SK-N-SH (cell line): ENCODE measurements at regions not wholly inside any gene's neighbourhood (a gene's known extent, or its start where the extent isn't known, plus 50 kb on each side); places are given as distances from the start of the nearest gene placed in this dataset.

Experiments
- CTCF ChIA-PET: fragments of 300-600, 350-600 bp; formaldehyde crosslinking; extraction: SDS; loops from one replicate; lab custom pipeline; 2021; lab: Yijun Ruan, JAX
- POLR2A ChIA-PET: fragments of 350-600 bp; sonication (Branson Sonifier 250); formaldehyde crosslinking; extraction: SDS; loops from one replicate; lab custom pipeline; 2020; ENCODE audit warnings: antibody characterized with exemption, inconsistent platforms; lab: Yijun Ruan, JAX
- DNase-seq: peaks from one replicate; pipeline ENCODE4 v3.0.0; 2012
- H2AFZ ChIP-seq: fragments of 200-600 bp; sonication (generic); 2 replicates; pipeline ENCODE4 v1.8.1; 2016; ENCODE audit warnings: antibody characterized with exemption, mild to moderate bottlenecking, low read depth
- H3F3A ChIP-seq: fragments of 200-600 bp; sonication (generic); replicated peaks from 2 replicates; pipeline ENCODE3; 2016; ENCODE audit warnings: antibody characterized with exemption, mild to moderate bottlenecking; ENCODE audit not compliant: insufficient read depth
- H3K27ac ChIP-seq, 2 experiments: fragments of 200-500 bp in 1 of 2; fragments of 200-600 bp in 1 of 2; sonication (Bioruptor generic) in 1 of 2; sonication (generic), shearing (Covaris generic) in 1 of 2; 2 replicates each; pipeline versions ENCODE4 v1.5.1 to v1.6.1; 2014 to 2016; ENCODE audit warnings: low read depth in 2 of 2, inconsistent platforms in 1 of 2, low read length in 1 of 2, mild to moderate bottlenecking in 1 of 2, mixed read lengths in 1 of 2
- H3K27me3 ChIP-seq: fragments of 200-600 bp; sonication (generic), shearing (Covaris generic); 2 replicates; pipeline ENCODE4 v1.6.1; 2016; ENCODE audit warnings: mixed run types; ENCODE audit not compliant: insufficient read depth
- H3K36me3 ChIP-seq, 2 experiments: fragments of 200-500 bp in 1 of 2; fragments of 200-600 bp in 1 of 2; sonication (Bioruptor generic) in 1 of 2; sonication (generic) in 1 of 2; replicated peaks in 1 of 2; 2 replicates each; pipeline versions ENCODE3 to v1.5.1; 2014 to 2016; ENCODE audit warnings: low read length in 1 of 2, mild to moderate bottlenecking in 1 of 2; ENCODE audit not compliant: insufficient read depth in 2 of 2, control insufficient read depth in 1 of 2
- H3K4me1 ChIP-seq, 2 experiments: fragments of 200-500 bp in 1 of 2; fragments of 200-600 bp in 1 of 2; sonication (Bioruptor generic) in 1 of 2; sonication (generic), shearing (Covaris generic) in 1 of 2; 2 replicates each; pipeline versions ENCODE4 v1.5.1 to v1.6.1; 2014 to 2016; ENCODE audit warnings: low read depth in 1 of 2, low read length in 1 of 2, mixed run types in 1 of 2; ENCODE audit not compliant: insufficient read depth in 2 of 2, control insufficient read depth in 1 of 2
- H3K4me2 ChIP-seq: fragments of 200-600 bp; sonication (generic), shearing (Covaris generic); 2 replicates; pipeline ENCODE4 v1.6.1; 2017; ENCODE audit warnings: mixed run types
- H3K4me3 ChIP-seq, 2 experiments: fragments of 200-500 bp in 1 of 2; fragments of 200-600 bp in 1 of 2; sonication (Bioruptor generic) in 1 of 2; sonication (generic), shearing (Covaris generic) in 1 of 2; 2 replicates each; pipeline versions ENCODE4 v1.5.1 to v1.8.1; 2014 to 2016; ENCODE audit warnings: low read depth in 2 of 2, inconsistent platforms in 1 of 2, low read length in 1 of 2, mild to moderate bottlenecking in 1 of 2, mixed read lengths in 1 of 2, moderate library complexity in 1 of 2
- H3K79me2 ChIP-seq: fragments of 200-600 bp; sonication (generic); 2 replicates; pipeline ENCODE4 v1.8.1; 2017; ENCODE audit warnings: mild to moderate bottlenecking; ENCODE audit not compliant: insufficient read depth
- H3K9ac ChIP-seq: fragments of 200-600 bp; sonication (generic); 2 replicates; pipeline ENCODE4 v1.6.1; 2017; ENCODE audit warnings: mixed run types
- H3K9me2 ChIP-seq: fragments of 200-600 bp; sonication (generic); 2 replicates; pipeline ENCODE4 v1.6.1; 2017; ENCODE audit warnings: mixed run types
- H3K9me3 ChIP-seq: fragments of 200-600 bp; sonication (generic); 2 replicates; pipeline ENCODE4 v1.6.1; 2017; ENCODE audit warnings: mixed run types, mild to moderate bottlenecking, moderate library complexity
- H4K20me1 ChIP-seq: fragments of 200-600 bp; sonication (generic); 2 replicates; pipeline ENCODE4 v1.6.1; 2017; ENCODE audit warnings: mild to moderate bottlenecking, mixed run types; ENCODE audit not compliant: insufficient read depth
- ELF1 ChIP-seq: IDR thresholded peaks from 2 replicates; pipeline ENCODE4 v1.4.0; 2012
- EP300 ChIP-seq, 2 experiments: IDR thresholded peaks; 2 replicates each; pipeline versions ENCODE4 v1.4.0 to v1.6.1; 2012; ENCODE audit warnings: borderline replicate concordance in 1 of 2, low read depth in 1 of 2, low read length in 1 of 2
- EZH2phosphoT487 ChIP-seq: fragments of 200-600 bp; sonication (generic); IDR thresholded peaks from 2 replicates; pipeline ENCODE4 v1.6.1; 2017; ENCODE audit warnings: low read depth, mixed run types, mild to moderate bottlenecking, antibody characterized with exemption, moderate library complexity, borderline replicate concordance
- FOSL2 ChIP-seq: IDR thresholded peaks from 2 replicates; pipeline ENCODE4 v1.4.0; 2012; ENCODE audit warnings: low read depth, mild to moderate bottlenecking, moderate library complexity, borderline replicate concordance
- FOXM1 ChIP-seq: IDR thresholded peaks from 2 replicates; pipeline ENCODE4 v1.4.0; 2012; ENCODE audit warnings: low read depth, mild to moderate bottlenecking
- GABPA ChIP-seq: IDR thresholded peaks from 2 replicates; pipeline ENCODE4 v1.4.0; 2012; ENCODE audit warnings: low read depth, mild to moderate bottlenecking
- IRF3 ChIP-seq: fragments of 150-350 bp; IDR thresholded peaks from 2 replicates; pipeline ENCODE4 v1.6.1; 2016; ENCODE audit warnings: mild to moderate bottlenecking, low read depth, low read length
- NFIC ChIP-seq: IDR thresholded peaks from 2 replicates; pipeline ENCODE4 v1.4.0; 2012; ENCODE audit warnings: borderline replicate concordance
- NRF1 ChIP-seq: IDR thresholded peaks from 2 replicates; pipeline ENCODE4 v1.6.1; 2012; ENCODE audit warnings: low read depth, mild to moderate bottlenecking, low read length
- TAF1 ChIP-seq: IDR thresholded peaks from 2 replicates; pipeline ENCODE4 v1.6.1; 2012; ENCODE audit warnings: low read depth, mild to moderate bottlenecking, low read length, moderate library complexity, borderline replicate concordance
- TCF12 ChIP-seq: IDR thresholded peaks from 2 replicates; pipeline ENCODE4 v1.4.0; 2012
- WGBS: methylation state at CpG from one replicate; pipeline ENCODE4 v1.1.6; 2017; ENCODE audit warnings: low lambda C conversion rate; 5-methylcytosine and 5-hydroxymethylcytosine counted together
- TF ChIP-seq, protein P1 (sequence below): fragments of 200-600 bp; sonication (generic); IDR thresholded peaks from 2 replicates; pipeline ENCODE4 v1.6.1; 2017; ENCODE audit warnings: antibody characterized with exemption, mild to moderate bottlenecking, moderate library complexity
- TF ChIP-seq, protein P2 (sequence below): IDR thresholded peaks from 2 replicates; pipeline ENCODE4 v1.6.1; 2012; ENCODE audit warnings: mild to moderate bottlenecking, low read depth, low read length, moderate library complexity
- TF ChIP-seq, protein P3 (sequence below): fragments of 150-350 bp; IDR thresholded peaks from 2 replicates; pipeline ENCODE4 v1.6.1; 2017; ENCODE audit warnings: antibody characterized with exemption, low read length, low read depth, borderline replicate concordance

- no peaks in the 10 kb centered on the region for H4K20me1 ChIP-seq
- TF ChIP-seq TCF12 = no peak
- TF ChIP-seq GABPA = no peak
- no peak for TF ChIP-seq FOSL2
- no peak for TF ChIP-seq NRF1
- TF ChIP-seq FOXM1 = no peak
- no peak for TF ChIP-seq EP300 (IDR thresholded peaks at IDR 0.05; ENCODE audit: borderline replicate concordance in 1 of 2, low read depth in 1 of 2, low read length in 1 of 2)
- no peak for TF ChIP-seq ELF1
- no peak for TF ChIP-seq NFIC
- TF ChIP-seq, protein P1, sequence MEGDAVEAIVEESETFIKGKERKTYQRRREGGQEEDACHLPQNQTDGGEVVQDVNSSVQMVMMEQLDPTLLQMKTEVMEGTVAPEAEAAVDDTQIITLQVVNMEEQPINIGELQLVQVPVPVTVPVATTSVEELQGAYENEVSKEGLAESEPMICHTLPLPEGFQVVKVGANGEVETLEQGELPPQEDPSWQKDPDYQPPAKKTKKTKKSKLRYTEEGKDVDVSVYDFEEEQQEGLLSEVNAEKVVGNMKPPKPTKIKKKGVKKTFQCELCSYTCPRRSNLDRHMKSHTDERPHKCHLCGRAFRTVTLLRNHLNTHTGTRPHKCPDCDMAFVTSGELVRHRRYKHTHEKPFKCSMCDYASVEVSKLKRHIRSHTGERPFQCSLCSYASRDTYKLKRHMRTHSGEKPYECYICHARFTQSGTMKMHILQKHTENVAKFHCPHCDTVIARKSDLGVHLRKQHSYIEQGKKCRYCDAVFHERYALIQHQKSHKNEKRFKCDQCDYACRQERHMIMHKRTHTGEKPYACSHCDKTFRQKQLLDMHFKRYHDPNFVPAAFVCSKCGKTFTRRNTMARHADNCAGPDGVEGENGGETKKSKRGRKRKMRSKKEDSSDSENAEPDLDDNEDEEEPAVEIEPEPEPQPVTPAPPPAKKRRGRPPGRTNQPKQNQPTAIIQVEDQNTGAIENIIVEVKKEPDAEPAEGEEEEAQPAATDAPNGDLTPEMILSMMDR = no peak
- no peak for TF ChIP-seq TAF1
- TF ChIP-seq, protein P2, sequence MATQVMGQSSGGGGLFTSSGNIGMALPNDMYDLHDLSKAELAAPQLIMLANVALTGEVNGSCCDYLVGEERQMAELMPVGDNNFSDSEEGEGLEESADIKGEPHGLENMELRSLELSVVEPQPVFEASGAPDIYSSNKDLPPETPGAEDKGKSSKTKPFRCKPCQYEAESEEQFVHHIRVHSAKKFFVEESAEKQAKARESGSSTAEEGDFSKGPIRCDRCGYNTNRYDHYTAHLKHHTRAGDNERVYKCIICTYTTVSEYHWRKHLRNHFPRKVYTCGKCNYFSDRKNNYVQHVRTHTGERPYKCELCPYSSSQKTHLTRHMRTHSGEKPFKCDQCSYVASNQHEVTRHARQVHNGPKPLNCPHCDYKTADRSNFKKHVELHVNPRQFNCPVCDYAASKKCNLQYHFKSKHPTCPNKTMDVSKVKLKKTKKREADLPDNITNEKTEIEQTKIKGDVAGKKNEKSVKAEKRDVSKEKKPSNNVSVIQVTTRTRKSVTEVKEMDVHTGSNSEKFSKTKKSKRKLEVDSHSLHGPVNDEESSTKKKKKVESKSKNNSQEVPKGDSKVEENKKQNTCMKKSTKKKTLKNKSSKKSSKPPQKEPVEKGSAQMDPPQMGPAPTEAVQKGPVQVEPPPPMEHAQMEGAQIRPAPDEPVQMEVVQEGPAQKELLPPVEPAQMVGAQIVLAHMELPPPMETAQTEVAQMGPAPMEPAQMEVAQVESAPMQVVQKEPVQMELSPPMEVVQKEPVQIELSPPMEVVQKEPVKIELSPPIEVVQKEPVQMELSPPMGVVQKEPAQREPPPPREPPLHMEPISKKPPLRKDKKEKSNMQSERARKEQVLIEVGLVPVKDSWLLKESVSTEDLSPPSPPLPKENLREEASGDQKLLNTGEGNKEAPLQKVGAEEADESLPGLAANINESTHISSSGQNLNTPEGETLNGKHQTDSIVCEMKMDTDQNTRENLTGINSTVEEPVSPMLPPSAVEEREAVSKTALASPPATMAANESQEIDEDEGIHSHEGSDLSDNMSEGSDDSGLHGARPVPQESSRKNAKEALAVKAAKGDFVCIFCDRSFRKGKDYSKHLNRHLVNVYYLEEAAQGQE = no peak
- no peak for TF ChIP-seq EZH2phosphoT487
- no peak for TF ChIP-seq IRF3
- TF ChIP-seq, protein P3, sequence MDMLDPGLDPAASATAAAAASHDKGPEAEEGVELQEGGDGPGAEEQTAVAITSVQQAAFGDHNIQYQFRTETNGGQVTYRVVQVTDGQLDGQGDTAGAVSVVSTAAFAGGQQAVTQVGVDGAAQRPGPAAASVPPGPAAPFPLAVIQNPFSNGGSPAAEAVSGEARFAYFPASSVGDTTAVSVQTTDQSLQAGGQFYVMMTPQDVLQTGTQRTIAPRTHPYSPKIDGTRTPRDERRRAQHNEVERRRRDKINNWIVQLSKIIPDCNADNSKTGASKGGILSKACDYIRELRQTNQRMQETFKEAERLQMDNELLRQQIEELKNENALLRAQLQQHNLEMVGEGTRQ = no peak
- POLR2A ChIA-PET = no interaction called here
- CTCF ChIA-PET = no interaction called here
- H3K4me3 ChIP-seq = no peak overlapping the region
- peaks cover 0 to 5% of the 10 kb centered on the region in 2 experiments; a peak in 1 of 4 replicates for H3K4me1 ChIP-seq
- no peak overlapping the region for H3K27ac ChIP-seq
- H3F3A ChIP-seq = no peaks in the 10 kb centered on the region
- no peak for DNase-seq
- no peaks in the 10 kb centered on the region for H3K9me2 ChIP-seq
- no peak overlapping the region for H3K9ac ChIP-seq
- no peaks in the 10 kb centered on the region for H3K27me3 ChIP-seq
- no peaks in the 10 kb centered on the region for H3K36me3 ChIP-seq
- no peak overlapping the region for H2AFZ ChIP-seq
- no peaks in the 10 kb centered on the region for H3K79me2 ChIP-seq
- H3K9me3 ChIP-seq = no peaks in the 10 kb centered on the region
- H3K4me2 ChIP-seq = no peak overlapping the region
- WGBS = 41% methylated on average over 3 of the region's 3 CpGs
Observed at GRCh38 chr2:121966663-121967062, 211.2 kb downstream of the TSN start.
